ENCODE measurements at regions not wholly inside any gene's neighbourhood (a gene's known extent, or its start where the extent isn't known, plus 50 kb on each side); places are given as distances from the start of the nearest gene placed in this dataset.

- ChIA-PET CTCF (interaction anchor here (0.6 to 14.3 kb wide), 20 partner anchors 8 to 389 kb away, joined by 3 to 324 read pairs (median 4); no protein-coding TSS in a partner anchor), POLR2A (no interaction called here)
- peak; percentile 75 for TF ChIP-seq CTCF (IDR thresholded peaks at IDR 0.05; ENCODE audit: insufficient read depth, low read length, missing control alignments)
- H3K4me3 ChIP-seq (ENCODE audit: low read depth, low read length) = no peak overlapping the region
- DNase-seq (ENCODE audit: low read depth, low spot score) = no peak
Observed at GRCh38 chr7:142420554-142421362, 162.9 kb upstream of the PRSS58 start.

- no peak for DNase-seq (ENCODE audit: low read depth, low spot score)
- TF ChIP-seq CTCF (IDR thresholded peaks at IDR 0.05; ENCODE audit: insufficient read depth, low read length, missing control alignments) = no peak
- POLR2A ChIA-PET = no interaction called here
- CTCF ChIA-PET = interaction anchor here (1.0 to 14.3 kb wide), 14 partner anchors 8 to 393 kb away, joined by 3 to 324 read pairs (median 5); no protein-coding TSS in a partner anchor
- H3K4me3 ChIP-seq (ENCODE audit: low read depth, low read length) = no peak overlapping the region
Observed at GRCh38 chr7:142418326-142418725, 160.5 kb upstream of the PRSS58 start.

GRCh38 chr7:142414915-142415314, 157.1 kb upstream of the PRSS58 start:
- POLR2A ChIA-PET = no interaction called here
- no peak for TF ChIP-seq CTCF (IDR thresholded peaks at IDR 0.05; ENCODE audit: insufficient read depth, low read length, missing control alignments)

DNA sequence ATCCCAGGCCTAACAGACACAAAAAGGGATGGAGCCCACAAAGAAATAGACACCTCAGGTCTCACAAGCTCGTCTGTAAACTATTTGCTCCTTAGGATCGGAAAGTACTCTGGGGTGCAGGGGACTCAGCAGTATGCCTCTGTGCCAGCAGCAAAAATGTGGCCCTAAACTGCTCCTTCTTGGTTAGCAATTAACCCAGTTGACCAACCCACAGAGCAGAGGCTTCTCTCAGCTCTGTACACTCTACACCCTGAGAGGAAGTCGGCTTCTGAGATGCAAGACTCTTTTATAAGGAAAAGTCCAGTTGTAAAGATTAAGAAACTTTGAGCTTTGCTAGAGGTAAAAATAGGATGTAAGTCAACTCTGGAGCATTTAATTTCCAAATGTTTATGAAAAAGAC, 156.3 kb upstream of the PRSS58 start:
- no peak for DNase-seq (ENCODE audit: low read depth, low spot score)
- no peak for TF ChIP-seq CTCF (IDR thresholded peaks at IDR 0.05; ENCODE audit: insufficient read depth, low read length, missing control alignments)
- H3K4me3 ChIP-seq (ENCODE audit: low read depth, low read length) = no peak overlapping the region
- POLR2A ChIA-PET = no interaction called here
- CTCF ChIA-PET = interaction anchor here (0.7 to 14.3 kb wide), 18 partner anchors 13 to 587 kb away, joined by 3 to 324 read pairs (median 5); no protein-coding TSS in a partner anchor

More at GRCh38 chr7:142414915-142415314, 157.1 kb upstream of the PRSS58 start:
- no peak for DNase-seq (ENCODE audit: low read depth, low spot score)
- no peak overlapping the region for H3K4me3 ChIP-seq (ENCODE audit: low read depth, low read length)
- CTCF ChIA-PET = interaction anchor here (1.1 to 14.3 kb wide), 15 partner anchors 10 to 372 kb away, joined by 3 to 324 read pairs (median 4); no protein-coding TSS in a partner anchor

DNA sequence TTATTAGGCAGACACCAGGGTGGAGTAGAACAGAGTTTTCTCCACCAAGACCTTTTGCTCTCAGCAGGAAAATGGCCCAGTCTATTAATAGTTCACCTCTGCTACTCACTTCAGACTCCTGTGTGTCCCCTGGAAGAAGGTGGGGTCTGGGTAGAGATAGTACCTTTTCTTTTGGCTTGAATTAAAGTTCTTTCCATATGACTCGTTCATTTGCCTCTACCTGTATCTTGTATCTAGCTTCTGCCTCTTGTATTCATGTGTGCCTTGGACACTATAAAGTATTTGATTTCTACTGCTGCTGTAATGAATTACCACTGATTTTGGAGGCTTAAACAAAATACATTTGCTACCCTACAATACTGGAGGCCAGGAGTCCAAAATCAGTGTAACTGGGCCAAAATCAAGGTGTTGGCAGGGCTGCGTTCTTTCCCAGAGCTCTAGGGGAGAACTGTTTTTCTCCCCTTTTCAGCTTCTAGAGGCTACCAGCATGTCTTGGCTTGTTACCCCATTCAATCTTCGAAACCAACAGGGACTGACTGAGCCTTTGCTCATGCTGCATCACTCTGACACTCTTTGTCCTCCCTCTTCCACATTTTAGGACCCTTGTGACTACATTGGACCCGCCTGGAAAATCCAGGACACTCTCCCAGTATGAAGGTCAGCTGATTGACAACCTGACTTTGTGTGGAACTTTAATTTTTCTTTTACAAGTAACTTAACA, 155.6 kb upstream of the PRSS58 start:
- H3K4me3 ChIP-seq (ENCODE audit: low read depth, low read length) = no peak overlapping the region
- CTCF ChIA-PET = interaction anchor here (0.6 to 14.3 kb wide), 43 partner anchors 8 to 601 kb away, joined by 3 to 324 read pairs (median 4); no protein-coding TSS in a partner anchor
- no peak for DNase-seq (ENCODE audit: low read depth, low spot score)
- POLR2A ChIA-PET = no interaction called here
- no peak for TF ChIP-seq CTCF (IDR thresholded peaks at IDR 0.05; ENCODE audit: insufficient read depth, low read length, missing control alignments)

All from AG04449 (cell line).